ES-I3 (cell line): ENCODE measurements at regions not wholly inside any gene's neighbourhood (a gene's known extent, or its start where the extent isn't known, plus 50 kb on each side); places are given as distances from the start of the nearest gene placed in this dataset.

Source experiments
- H3K36me3 ChIP-seq: 2 replicates; pipeline ENCODE4 v1.6.1; 2013; ENCODE audit warnings: mild to moderate bottlenecking, low read length, control low read depth, moderate library complexity; ENCODE audit not compliant: insufficient read depth
- H3K4me1 ChIP-seq: 2 replicates; pipeline ENCODE4 v1.6.1; 2013; ENCODE audit warnings: mild to moderate bottlenecking, control low read depth, low read length; ENCODE audit not compliant: insufficient read depth
- H3K9ac ChIP-seq: 2 replicates; pipeline ENCODE4 v1.6.1; 2013; ENCODE audit warnings: low read depth, mild to moderate bottlenecking, low read length, moderate library complexity
- H3K9me3 ChIP-seq: 2 replicates; pipeline ENCODE4 v1.6.1; 2013; ENCODE audit warnings: mild to moderate bottlenecking, low read length, moderate library complexity; ENCODE audit not compliant: control insufficient read depth, insufficient read depth

DNA sequence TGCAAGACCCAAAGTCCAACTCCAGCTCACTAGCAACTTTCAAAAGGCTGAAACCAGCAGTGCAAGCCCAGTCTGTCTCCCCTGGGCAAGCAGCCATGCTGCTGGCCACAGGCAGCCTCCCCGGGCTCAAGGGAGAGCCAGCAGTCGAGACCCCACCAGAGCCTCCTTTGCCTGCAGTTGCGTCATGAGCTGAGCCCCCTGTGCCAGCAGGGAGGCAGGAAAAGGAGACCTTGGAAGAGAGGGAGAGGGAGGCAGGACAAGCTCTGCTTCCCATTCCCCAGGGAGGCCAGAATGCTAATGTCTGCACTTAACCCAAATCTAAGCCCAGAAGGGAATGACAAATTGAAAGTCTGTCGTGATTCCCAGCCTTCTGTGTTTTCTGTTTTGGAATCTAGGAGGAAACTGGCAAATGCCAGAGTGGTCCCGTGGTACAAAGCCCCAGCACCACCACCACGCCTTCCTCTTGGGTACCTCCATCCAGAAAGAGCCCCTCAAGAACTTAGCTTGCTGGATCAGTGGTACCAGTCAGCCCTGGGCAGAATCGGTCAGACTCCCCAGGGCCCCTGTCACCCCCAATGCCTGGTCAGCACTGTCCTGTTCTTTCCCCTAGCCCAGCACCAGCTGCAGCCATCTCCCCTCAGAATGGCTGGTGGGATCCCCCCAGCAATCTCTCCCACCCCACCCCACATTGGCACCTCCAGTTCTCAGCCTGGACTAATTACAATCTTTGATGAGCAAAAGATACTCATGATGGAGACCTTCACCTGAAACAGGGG is 99.3 kb upstream of the TNRC6C start:
- Histone ChIP-seq H3K9ac (no peak overlapping the region), H3K4me1 (no peaks in the 10 kb centered on the region; the same call in 1 of the 2 replicates), H3K9me3 (no peaks in the 10 kb centered on the region), H3K36me3 (no peaks in the 10 kb centered on the region)

DNA sequence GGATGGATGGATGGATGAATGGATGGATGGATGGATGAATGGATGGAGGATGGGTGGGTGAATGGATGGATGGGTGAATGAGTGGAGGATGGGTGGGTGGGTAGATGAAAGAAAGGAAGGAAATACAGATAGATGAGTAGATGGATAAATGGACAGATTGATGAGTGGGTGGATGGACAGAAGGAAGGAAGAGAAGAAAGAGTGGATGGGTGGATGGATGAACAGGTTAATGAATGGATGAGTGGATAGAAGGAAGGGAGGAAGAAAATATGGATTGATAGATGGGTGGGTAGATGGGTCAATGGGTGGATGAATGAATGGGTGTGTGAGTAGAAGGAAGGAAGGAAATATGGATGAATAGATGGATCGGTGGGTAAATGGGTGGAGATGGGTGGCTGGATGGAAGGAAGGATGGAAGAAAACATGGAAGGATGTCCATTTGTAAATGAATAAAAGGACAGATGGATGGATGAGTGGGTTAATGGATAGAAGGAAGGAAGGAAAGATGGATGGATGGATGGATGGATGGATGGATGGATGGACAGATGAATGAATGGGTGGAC is 97.3 kb upstream of the TNRC6C start:
- H3K36me3 ChIP-seq: no peaks in the 10 kb centered on the region
- H3K4me1 ChIP-seq: no peaks in the 10 kb centered on the region; the same call in 1 of the 2 replicates
- no peaks in the 10 kb centered on the region for H3K9me3 ChIP-seq
- no peak overlapping the region for H3K9ac ChIP-seq

DNA sequence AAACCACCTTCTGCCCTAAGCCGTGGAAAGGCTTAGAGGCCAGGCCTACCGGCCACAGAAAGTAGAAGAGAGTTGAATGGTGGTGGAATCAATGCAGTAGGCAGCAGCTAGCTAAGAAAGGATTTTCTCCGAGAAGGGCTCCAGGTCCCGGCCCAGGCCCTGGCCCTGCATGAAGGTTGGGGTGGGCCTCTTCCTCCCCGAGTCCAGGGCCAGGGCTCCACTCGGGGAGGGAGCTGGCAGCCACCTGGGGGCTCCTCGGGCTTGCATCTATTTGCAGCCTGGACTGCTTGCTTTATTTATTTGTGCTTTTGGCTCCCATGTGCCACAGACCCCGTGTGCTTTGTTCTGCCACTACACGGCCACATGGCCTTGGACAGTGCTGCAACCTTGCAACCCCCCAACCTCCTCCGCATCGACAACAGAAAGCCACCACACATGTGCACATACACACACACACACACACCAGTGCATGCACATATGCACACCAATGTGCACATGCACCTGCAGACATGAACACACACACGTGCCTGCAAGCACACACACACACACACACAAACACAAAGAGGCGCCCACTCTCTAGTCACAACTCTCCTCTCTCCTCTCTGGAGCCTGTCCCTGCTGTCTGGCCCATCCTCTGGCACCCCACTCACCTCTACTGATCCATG is 96.4 kb upstream of the TNRC6C start:
- Histone ChIP-seq H3K36me3 (no peaks in the 10 kb centered on the region), H3K9ac (no peak overlapping the region), H3K4me1 (peaks cover 2% of the 10 kb centered on the region; the same call in 1 of the 2 replicates), H3K9me3 (no peaks in the 10 kb centered on the region)

DNA sequence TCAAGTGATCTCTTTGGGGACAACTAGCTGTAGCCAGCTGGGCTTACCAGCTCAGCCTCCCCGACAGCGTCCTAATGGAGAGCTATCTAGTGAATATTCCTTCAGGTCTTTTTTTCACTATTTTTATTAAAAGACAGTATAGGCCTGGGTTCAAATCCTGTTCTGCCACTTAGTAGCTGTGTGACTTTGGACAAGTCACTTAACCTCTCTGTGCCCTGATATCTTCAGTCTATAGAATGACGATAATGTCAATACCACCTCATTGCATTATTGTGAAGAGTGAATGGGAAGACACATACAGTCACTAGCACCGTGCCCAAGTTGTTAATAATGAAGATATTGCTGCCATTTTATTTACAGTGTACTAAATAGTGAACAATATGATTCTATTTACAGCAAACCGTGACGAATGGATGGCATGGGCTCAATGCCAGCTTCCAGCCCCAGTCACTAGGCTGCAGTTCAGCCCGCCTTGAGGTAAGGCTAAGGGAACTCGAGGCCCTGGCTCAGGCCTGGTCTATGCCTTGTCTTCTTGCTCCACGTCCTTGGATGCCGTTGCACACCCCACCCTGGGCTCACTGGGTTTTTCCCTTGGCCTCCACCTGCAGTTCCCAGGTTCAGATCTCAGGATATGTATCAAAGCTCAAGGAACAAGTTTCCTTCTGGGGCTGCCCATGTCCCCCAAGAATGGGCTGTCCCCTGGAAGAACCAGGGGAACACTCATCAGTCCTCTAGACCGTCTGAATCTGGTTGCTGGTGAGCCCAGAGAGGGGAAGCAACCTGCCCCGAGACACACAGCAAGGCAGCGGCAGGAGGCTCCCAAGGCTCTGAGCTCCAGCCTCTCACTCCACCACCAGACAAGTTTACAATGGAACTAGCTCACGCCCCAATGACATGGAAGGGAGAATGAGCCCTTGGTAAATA is 95.4 kb upstream of the TNRC6C start:
- Histone ChIP-seq H3K9ac (no peak overlapping the region), H3K9me3 (no peaks in the 10 kb centered on the region), H3K4me1 (peaks cover 12% of the 10 kb centered on the region)

DNA sequence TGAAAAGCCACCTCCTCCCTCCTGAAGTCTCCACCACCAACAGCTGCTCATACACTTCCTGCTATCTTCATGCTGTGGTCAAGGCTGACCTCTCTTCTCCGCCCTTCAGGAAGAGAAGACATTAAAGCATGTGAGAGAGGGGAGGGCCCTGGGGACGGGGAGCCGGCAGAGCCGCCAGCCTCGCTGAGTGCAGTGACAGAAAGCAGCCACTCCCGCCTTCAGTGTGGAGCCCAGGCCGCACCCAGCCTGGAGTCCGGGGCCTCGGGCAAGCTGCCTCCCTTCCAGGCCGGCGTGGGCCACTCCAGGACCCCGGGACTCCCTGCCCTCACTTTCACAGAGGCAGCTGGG is 94.7 kb upstream of the TNRC6C start:
- H3K9ac ChIP-seq: no peak overlapping the region
- H3K9me3 ChIP-seq: no peaks in the 10 kb centered on the region
- no peaks in the 10 kb centered on the region for H3K36me3 ChIP-seq
- H3K4me1 ChIP-seq: peaks cover 12% of the 10 kb centered on the region

More for the DNA sequence above, 95.4 kb upstream of the TNRC6C start:
- no peaks in the 10 kb centered on the region for H3K36me3 ChIP-seq

DNA sequence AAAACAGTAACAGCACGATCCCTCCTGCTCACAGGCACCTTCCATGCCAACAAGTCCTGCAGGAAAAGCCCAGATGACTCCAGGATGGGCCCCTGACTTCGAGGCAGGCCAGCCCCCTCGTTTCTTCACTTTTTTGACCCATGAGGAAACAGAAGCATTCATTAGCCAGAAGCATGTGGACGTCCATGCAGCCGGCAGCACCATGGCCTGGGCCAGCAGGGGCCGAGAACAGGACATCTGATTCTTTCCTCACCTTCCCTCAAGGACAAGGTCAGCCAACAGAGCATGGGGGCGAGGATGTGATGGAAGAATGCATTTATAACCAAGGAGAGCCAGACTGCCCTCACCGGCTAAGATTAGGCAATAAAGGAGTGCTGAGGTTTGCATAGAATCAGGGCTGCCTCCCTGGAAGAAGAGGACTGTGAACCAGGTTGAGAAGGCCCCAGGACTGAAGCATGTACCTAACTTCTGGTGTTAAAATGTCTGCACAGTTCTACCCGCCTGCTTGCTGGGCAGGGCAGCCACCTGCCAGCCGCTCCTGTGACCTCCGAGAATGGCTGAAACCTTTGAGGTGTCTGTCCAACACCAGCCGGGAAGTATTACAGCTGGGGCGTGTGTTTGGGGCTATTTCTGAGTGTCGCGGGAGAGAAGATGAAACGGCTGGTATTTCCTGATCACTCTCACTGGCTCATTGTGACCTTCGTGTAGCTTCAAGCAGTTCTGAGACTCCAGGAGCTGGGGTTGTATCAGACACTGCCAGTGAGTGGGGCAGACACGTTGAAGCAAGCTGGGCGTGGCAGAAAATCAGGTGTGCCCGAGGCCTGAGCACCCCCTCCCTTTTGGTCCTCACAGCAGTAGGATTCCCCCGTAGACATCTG is 94.0 kb upstream of the TNRC6C start:
- no peaks in the 10 kb centered on the region for H3K9me3 ChIP-seq
- no peaks in the 10 kb centered on the region for H3K36me3 ChIP-seq
- H3K9ac ChIP-seq: no peak overlapping the region
- peaks cover 12% of the 10 kb centered on the region for H3K4me1 ChIP-seq

DNA sequence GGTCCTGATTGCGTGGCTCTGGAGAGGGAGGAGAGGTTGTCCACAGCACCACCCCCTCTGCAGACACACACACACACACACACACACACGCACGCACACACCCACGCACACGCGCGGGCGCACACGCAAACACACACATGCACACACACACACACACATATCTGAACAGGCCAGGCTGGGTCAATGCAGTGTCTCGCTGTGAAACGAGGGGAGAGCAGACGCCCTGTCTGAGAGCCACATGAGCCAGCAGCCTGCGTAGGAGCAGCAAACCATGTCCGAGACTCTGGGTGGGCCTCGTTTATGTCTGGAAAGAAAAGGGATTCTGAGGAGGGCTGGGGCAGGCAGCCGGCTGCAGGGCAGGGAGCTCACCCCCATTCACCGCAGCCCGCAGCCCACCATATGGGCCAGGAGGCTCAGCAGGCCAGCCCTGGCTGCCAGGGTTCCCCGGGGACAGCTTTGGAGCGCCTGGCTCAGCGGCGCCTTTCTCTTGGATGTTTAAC is 93.3 kb upstream of the TNRC6C start:
- Histone ChIP-seq H3K4me1 (peaks cover 12% of the 10 kb centered on the region), H3K9me3 (no peaks in the 10 kb centered on the region)

DNA sequence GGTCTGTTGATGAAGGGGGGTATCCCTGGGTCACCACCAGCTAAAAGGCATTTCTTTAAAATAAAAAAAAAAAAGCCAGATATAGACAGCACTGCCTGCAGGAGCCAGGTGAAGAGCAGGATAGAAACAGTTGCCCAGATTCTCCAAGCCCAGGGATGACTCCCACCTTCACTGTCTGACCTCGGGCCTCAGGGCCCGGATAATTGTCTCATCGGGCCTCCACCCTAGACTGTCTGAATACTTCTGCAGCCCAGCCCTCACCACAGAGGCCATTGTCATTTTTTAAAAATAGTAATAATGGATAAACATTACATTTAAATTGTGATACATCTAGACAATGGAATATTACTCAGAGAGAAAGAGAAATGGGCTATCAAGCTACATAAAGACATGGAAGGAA is 92.8 kb upstream of the TNRC6C start:
- no peak overlapping the region for H3K9ac ChIP-seq
- H3K36me3 ChIP-seq: no peaks in the 10 kb centered on the region
- peaks cover 12% of the 10 kb centered on the region for H3K4me1 ChIP-seq
- H3K9me3 ChIP-seq: no peaks in the 10 kb centered on the region

More for the DNA sequence above, 93.3 kb upstream of the TNRC6C start:
- H3K36me3 ChIP-seq: no peaks in the 10 kb centered on the region
- no peak overlapping the region for H3K9ac ChIP-seq

DNA sequence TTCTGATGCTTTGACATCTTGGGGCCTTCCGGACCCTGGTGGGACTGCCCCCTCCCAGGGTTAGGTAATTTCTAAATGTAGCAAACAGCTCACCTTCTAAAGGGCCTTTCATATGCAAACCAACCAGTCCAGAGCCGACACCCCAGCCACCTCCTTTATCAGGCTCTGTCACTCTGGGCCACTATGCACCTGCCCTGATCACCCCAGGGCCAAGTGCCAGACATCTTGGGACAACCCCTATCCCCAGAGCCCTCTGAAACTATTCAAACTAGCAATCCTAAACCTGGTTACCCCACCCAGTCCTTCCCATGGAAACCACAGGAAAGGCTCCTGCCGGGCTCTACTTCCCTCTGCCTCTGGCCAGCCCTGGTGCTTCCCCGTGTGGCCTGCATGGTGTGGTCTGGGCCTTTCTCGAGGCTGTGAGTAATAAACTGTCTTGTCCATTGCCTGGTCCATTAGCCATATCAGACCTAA is 91.2 kb upstream of the TNRC6C start:
- H3K9me3 ChIP-seq: no peaks in the 10 kb centered on the region
- peaks cover 12% of the 10 kb centered on the region for H3K4me1 ChIP-seq
- H3K36me3 ChIP-seq: no peaks in the 10 kb centered on the region
- no peak overlapping the region for H3K9ac ChIP-seq

DNA sequence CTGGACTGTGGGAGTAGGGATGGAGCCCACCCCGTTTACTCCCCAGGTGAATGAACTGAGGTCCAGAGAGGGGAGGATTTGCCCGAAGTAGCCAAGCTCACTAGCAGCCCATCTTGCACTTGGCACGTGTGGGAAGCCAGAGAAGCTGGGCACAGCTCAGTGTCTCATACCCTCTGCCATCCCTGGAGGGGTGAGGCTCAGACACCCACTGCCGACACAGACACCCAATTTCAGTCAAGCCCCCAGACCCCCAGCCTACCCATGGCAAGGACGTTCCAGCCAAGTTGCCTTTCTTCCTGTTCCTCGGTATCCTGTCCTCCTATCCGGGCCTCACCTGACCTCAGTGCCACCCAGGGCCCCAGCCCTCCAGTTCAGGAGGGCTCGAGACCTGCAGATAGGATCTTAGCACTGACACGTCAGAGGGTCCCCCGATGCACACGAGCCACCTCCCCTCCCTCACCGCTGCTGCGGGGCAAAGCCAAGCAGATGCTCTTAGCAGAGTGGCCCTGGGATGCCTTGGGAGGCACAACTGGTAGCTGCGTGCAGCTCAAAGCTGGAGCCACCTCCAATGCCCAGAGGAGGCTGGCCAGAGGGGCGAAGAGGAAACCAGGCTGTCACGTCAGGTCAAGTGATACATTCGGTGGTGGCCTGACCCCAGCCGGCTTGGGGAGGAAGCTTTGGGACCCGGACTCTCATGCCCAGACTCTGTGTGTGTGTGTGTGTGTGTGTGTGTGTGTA is 90.4 kb upstream of the TNRC6C start:
- H3K9me3 ChIP-seq: no peaks in the 10 kb centered on the region

DNA sequence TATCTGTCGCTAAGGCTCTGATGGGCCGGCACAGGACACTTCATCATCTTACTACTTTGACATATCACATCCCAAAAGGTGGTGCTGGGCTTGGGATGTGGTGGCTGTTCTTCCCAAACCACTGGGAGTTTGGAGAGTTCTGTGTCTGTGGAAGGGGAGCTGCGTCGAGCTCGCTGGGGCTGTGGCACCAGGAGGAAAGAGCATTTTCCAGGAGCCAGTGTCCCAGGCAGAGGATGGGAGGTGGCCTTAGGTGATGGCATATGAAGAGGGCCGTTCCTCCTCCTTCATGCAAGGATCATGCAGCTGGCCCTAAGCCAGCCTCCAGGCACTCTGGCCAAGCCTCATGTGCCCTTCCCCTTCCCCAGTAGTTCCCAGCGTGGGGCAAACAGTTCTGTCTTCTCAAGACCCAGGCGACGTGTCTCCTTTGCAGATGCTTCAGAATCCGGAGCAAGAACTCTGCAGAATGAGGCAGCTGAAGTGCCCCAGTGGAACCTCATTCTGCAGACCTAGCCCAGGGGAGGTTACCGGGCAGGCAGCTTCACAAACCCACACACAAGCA is 89.4 kb upstream of the TNRC6C start:
- Histone ChIP-seq H3K9ac (no peak overlapping the region), H3K4me1 (peaks cover 12% of the 10 kb centered on the region), H3K36me3 (no peaks in the 10 kb centered on the region), H3K9me3 (no peaks in the 10 kb centered on the region)

More for the DNA sequence above, 90.4 kb upstream of the TNRC6C start:
- Histone ChIP-seq H3K36me3 (no peaks in the 10 kb centered on the region), H3K9ac (no peak overlapping the region), H3K4me1 (peaks cover 12% of the 10 kb centered on the region)

DNA sequence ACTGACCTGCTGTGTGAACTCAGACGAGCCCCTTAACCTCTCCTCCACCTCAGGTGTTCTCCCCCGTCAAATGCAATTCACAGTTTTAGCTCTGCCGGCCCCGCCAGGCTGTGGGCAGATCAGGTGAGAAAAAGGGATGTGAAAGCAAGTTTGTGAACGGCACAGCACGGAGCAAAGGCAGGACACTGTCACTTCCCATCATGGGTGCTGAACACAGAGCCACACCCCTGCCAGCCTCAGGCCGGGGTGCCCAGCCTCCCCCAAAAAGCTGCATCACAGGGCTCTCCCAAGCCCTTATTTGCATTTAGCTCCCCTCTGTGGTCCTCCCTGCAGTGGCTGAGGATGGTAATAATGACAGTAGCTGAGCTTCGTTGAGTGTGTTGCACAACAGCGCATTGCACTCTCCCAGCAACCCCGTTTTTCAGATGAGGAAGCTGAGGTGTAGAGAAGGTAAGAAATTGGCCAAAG is 88.8 kb upstream of the TNRC6C start:
- no peak overlapping the region for H3K9ac ChIP-seq
- H3K4me1 ChIP-seq: peaks cover 12% of the 10 kb centered on the region
- no peaks in the 10 kb centered on the region for H3K9me3 ChIP-seq
- no peaks in the 10 kb centered on the region for H3K36me3 ChIP-seq
